ENCODE measurements at regions not wholly inside any gene's neighbourhood (a gene's known extent, or its start where the extent isn't known, plus 50 kb on each side); places are given as distances from the start of the nearest gene placed in this dataset.

DNA sequence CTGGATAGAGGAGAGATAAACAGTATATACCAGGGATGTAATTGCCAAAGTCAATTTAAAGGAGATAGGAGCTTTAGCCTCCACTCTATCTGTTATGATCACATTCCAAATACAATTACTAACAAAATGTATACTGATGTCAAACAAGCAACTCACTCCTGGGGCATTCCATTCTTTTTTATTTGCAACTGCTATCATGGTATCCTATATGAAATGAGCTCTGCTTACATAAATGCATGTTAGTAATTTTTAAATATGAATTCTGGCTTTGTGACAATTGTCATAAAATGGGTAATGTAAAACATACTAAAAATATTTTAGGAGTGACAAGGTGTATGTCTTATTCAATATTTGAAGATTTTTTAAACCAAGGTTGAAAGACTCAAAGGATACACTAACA, 751.1 kb downstream of the HACE1 start (continued):
- TF ChIP-seq CBX5 (IDR thresholded peaks at IDR 0.05; ENCODE audit: low read depth, low read length) (no peak), TAF7 (optimal IDR thresholded peaks at IDR 0.05; ENCODE audit: borderline replicate concordance, low read depth, low read length) (no peak), EZH2 (IDR thresholded peaks at IDR 0.05; ENCODE audit: low read depth, low read length, severe bottlenecking) (no peak), TCF12 (IDR thresholded peaks at IDR 0.05; ENCODE audit: low read depth, low read length) (no peak), KDM5A (IDR thresholded peaks at IDR 0.05; ENCODE audit: low read length) (no peak), POU5F1 (IDR thresholded peaks at IDR 0.05; ENCODE audit: low read depth, low read length) (no peak), CEBPB (IDR thresholded peaks at IDR 0.05; ENCODE audit: low read depth, low read length) (no peak), POLR2AphosphoS5 (IDR thresholded peaks at IDR 0.05; ENCODE audit: low read depth, low read length) (no peak)
- TF ChIP-seq, protein P1, sequence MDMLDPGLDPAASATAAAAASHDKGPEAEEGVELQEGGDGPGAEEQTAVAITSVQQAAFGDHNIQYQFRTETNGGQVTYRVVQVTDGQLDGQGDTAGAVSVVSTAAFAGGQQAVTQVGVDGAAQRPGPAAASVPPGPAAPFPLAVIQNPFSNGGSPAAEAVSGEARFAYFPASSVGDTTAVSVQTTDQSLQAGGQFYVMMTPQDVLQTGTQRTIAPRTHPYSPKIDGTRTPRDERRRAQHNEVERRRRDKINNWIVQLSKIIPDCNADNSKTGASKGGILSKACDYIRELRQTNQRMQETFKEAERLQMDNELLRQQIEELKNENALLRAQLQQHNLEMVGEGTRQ (IDR thresholded peaks at IDR 0.05; ENCODE audit: low read length), result no peak

Data from H1 (cell line).